HL-60 (cell line): ENCODE measurements at regions not wholly inside any gene's neighbourhood (a gene's known extent, or its start where the extent isn't known, plus 50 kb on each side); places are given as distances from the start of the nearest gene placed in this dataset.

Experiments used
- DNase-seq, 2 experiments: peaks; one replicate each; pipeline ENCODE4 v3.0.0-alpha.2; 2010 to 2020; ENCODE audit warnings: low read depth in 1 of 2, low spot score in 1 of 2
- H3K27ac ChIP-seq: fragments of 250-450 bp; sonication (Bioruptor Pico); replicated peaks from 2 replicates; pipeline ENCODE4 v1.5.1; 2020; ENCODE audit warnings: mild to moderate bottlenecking, moderate library complexity
- H3K27me3 ChIP-seq: fragments of 250-450 bp; sonication (Bioruptor Pico); 2 replicates; pipeline ENCODE4 v1.5.1; 2021; ENCODE audit warnings: mild to moderate bottlenecking, moderate library complexity; ENCODE audit not compliant: insufficient read depth, poor library complexity, severe bottlenecking
- H3K4me3 ChIP-seq: replicated peaks from 2 replicates; pipeline ENCODE4 v1.5.1; 2011; ENCODE audit warnings: mild to moderate bottlenecking, control low read depth, low read length; ENCODE audit not compliant: insufficient read depth
- GABPA ChIP-seq: IDR thresholded peaks from 2 replicates; pipeline ENCODE4 v1.6.1; 2012; ENCODE audit warnings: low read depth
- POLR2AphosphoS5 ChIP-seq: IDR thresholded peaks from 2 replicates; pipeline ENCODE4 v1.6.1; 2012; ENCODE audit warnings: low read depth
- SPI1 ChIP-seq: IDR thresholded peaks from 2 replicates; pipeline ENCODE4 v1.6.1; 2012; ENCODE audit warnings: low read depth, mild to moderate bottlenecking, borderline replicate concordance
- TF ChIP-seq, protein P1 (sequence below): IDR thresholded peaks from 2 replicates; pipeline ENCODE4 v1.6.1; 2012; ENCODE audit warnings: low read depth; ENCODE audit not compliant: insufficient replicate concordance
- TF ChIP-seq, protein P2 (sequence below): IDR thresholded peaks from one replicate; pipeline ENCODE4 v1.5.1; 2011; ENCODE audit warnings: low read length, control low read depth, inconsistent platforms; ENCODE audit not compliant: insufficient read depth

DNA sequence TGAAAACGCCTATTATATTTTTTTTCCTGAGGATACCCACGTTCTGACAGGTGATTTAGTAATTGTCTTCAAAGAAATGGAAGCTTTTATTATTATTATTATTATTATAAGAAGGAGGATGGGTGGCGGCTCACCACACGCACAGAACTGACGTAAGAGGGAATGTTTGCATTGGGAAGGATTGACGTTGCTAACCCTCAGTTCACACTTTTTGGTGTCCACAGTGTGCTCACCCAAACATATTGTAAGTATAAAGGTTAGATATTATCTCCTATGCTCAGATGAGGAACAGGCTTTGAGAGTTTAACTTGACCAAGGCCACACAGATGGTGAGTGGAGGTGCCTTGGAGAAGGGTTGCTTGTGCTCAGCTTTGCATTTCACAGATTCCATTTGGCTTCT, 533.5 kb upstream of the TBL1XR1 start:
- no peaks in the 10 kb centered on the region for H3K27me3 ChIP-seq
- H3K27ac ChIP-seq = no peak overlapping the region
- DNase-seq = no peak
- TF ChIP-seq, protein P1, sequence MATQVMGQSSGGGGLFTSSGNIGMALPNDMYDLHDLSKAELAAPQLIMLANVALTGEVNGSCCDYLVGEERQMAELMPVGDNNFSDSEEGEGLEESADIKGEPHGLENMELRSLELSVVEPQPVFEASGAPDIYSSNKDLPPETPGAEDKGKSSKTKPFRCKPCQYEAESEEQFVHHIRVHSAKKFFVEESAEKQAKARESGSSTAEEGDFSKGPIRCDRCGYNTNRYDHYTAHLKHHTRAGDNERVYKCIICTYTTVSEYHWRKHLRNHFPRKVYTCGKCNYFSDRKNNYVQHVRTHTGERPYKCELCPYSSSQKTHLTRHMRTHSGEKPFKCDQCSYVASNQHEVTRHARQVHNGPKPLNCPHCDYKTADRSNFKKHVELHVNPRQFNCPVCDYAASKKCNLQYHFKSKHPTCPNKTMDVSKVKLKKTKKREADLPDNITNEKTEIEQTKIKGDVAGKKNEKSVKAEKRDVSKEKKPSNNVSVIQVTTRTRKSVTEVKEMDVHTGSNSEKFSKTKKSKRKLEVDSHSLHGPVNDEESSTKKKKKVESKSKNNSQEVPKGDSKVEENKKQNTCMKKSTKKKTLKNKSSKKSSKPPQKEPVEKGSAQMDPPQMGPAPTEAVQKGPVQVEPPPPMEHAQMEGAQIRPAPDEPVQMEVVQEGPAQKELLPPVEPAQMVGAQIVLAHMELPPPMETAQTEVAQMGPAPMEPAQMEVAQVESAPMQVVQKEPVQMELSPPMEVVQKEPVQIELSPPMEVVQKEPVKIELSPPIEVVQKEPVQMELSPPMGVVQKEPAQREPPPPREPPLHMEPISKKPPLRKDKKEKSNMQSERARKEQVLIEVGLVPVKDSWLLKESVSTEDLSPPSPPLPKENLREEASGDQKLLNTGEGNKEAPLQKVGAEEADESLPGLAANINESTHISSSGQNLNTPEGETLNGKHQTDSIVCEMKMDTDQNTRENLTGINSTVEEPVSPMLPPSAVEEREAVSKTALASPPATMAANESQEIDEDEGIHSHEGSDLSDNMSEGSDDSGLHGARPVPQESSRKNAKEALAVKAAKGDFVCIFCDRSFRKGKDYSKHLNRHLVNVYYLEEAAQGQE = no peak
- TF ChIP-seq POLR2AphosphoS5 (no peak), SPI1 (no peak), GABPA (no peak)
- TF ChIP-seq, protein P2, sequence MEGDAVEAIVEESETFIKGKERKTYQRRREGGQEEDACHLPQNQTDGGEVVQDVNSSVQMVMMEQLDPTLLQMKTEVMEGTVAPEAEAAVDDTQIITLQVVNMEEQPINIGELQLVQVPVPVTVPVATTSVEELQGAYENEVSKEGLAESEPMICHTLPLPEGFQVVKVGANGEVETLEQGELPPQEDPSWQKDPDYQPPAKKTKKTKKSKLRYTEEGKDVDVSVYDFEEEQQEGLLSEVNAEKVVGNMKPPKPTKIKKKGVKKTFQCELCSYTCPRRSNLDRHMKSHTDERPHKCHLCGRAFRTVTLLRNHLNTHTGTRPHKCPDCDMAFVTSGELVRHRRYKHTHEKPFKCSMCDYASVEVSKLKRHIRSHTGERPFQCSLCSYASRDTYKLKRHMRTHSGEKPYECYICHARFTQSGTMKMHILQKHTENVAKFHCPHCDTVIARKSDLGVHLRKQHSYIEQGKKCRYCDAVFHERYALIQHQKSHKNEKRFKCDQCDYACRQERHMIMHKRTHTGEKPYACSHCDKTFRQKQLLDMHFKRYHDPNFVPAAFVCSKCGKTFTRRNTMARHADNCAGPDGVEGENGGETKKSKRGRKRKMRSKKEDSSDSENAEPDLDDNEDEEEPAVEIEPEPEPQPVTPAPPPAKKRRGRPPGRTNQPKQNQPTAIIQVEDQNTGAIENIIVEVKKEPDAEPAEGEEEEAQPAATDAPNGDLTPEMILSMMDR = no peak
- no peak overlapping the region for H3K4me3 ChIP-seq

DNA sequence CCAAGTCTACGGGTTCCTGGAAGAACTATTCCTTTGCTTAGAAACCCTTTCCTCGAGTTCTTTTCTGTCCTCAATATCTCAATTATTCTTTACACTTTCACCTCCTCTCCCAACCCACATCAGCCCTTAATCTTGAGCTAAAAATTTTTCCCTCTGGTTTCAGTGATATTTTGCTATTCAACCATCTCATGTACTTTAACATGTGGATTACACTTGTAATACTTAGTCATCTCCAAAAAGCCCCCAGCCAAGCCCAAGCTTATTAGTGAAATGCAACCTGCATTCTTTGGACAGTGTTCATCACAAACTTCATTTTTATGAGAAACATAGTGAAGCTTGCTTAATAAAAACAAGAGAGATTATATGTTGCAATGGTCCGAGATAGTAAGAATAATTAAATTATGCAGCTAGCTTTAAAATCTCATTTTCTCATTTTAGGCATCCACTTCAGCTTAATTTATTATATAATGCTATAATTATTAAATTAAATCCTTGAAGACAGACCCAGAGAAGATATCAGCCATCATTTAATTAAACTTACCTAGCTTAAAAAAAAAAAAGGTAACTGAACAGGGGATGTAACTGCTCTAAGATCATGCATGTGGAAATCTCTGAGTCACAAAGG, 534.5 kb upstream of the TBL1XR1 start:
- H3K27ac ChIP-seq = no peak overlapping the region
- no peaks in the 10 kb centered on the region for H3K27me3 ChIP-seq
- H3K4me3 ChIP-seq = no peak overlapping the region
- DNase-seq = no peak
- TF ChIP-seq SPI1 (no peak), GABPA (no peak), POLR2AphosphoS5 (no peak)
- TF ChIP-seq, protein P2 = no peak
- TF ChIP-seq, protein P1 = no peak

DNA sequence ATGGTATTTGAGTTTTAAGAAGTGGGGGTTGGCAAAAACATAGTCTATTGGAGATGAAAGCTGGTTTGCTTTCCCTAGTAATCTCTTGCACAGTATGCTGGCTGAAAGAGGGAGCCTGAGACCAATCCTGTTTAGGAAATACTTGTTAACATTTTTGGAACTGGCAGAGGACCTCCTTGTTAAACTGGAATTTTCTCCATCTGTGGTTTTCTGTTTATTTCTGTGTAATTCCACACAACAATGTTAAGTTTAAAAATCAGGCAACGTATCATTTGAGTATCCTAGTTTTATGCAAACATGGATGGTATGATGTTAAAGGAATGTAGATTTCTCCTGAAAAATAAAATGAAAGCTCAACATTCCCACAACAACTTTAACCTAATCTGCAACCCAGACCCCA, 536.0 kb upstream of the TBL1XR1 start:
- Histone ChIP-seq H3K27ac (no peak overlapping the region), H3K27me3 (no peaks in the 10 kb centered on the region), H3K4me3 (no peak overlapping the region)
- TF ChIP-seq POLR2AphosphoS5 (no peak), GABPA (no peak), SPI1 (no peak)
- TF ChIP-seq, protein P1 = no peak
- TF ChIP-seq, protein P2 = no peak
- DNase-seq = no peak
